ENCODE measurements at regions not wholly inside any gene's neighbourhood (a gene's known extent, or its start where the extent isn't known, plus 50 kb on each side); places are given as distances from the start of the nearest gene placed in this dataset.
"Not testable (repeated sequence)": the region's sequence is repeated elsewhere in the genome, so short reads cannot be mapped to it uniquely, and the experiment has no call there.

DNA sequence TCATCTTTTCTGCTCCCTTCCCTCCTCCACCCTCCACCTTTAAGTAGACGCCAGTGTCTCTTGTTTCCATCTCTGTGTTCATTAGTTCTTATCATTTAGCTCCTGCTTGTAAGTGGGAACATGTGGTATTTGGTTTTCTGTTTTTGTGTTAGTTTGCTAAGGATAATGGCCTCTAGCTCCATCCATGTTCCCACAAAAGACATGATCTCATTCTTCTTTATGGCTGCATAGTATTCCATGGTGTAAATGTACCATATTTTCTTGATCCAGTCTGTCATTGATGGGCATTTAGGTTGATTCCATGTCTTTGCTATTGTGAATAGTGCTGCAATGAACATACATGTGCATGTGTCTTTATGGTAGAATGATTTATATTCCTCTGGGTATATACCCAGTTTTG, 236.5 kb downstream of the SOCS6 start:
- not testable (repeated sequence) for DNase-seq; H4K8ac ChIP-seq (ENCODE audit: low read depth, low read length); H3K27me3 ChIP-seq (ENCODE audit: insufficient read depth, low read length, poor library complexity); H3K23ac ChIP-seq (ENCODE audit: low read length); H2BK120ac ChIP-seq (ENCODE audit: low read depth, low read length); H2AK5ac ChIP-seq (ENCODE audit: low read length); H3K18ac ChIP-seq (ENCODE audit: low read length); H3K4me2 ChIP-seq (ENCODE audit: low read length); H3K27ac ChIP-seq (ENCODE audit: low read depth, low read length); H3K4ac ChIP-seq (ENCODE audit: low read depth, low read length); H2BK5ac ChIP-seq (ENCODE audit: low read length); H4K5ac ChIP-seq (ENCODE audit: low read length); H3K79me2 ChIP-seq (ENCODE audit: control insufficient read depth, insufficient read depth, low read length); H3K4me1 ChIP-seq (ENCODE audit: control insufficient read depth, low read depth, low read length); H3K4me3 ChIP-seq (ENCODE audit: low read length); H3K79me1 ChIP-seq (ENCODE audit: low read length); H3K36me3 ChIP-seq (ENCODE audit: control insufficient read depth, insufficient read depth, low read length); H3K9ac ChIP-seq (ENCODE audit: low read length); H3K56ac ChIP-seq (ENCODE audit: low read length); H2BK15ac ChIP-seq (replicated peaks; ENCODE audit: low read depth)
- WGBS (ENCODE audit: extremely low coverage, insufficient coverage, low lambda C conversion rate), result no CpG with 5 or more reads among the region's 1 CpG

DNA sequence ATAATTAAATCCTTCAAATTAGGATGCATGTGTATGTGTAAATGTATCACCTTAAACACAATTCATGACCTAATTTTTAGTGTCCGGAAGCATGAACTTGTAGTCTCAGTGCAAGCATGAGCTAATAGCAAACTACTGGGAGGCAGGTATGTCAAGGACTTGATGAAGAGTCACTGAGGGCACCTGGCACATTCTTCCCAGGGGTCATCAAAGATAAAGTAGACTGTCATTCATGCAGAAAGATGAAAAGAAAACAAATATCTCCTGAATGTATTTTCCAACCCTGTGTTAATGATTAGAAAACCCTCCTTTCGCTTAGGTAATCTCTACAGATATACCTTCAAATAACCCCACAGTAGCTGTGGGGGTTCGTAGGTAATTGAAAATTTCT, 234.9 kb downstream of the SOCS6 start:
- Histone ChIP-seq H4K8ac (ENCODE audit: low read depth, low read length) (no peak overlapping the region), H3K79me1 (ENCODE audit: low read length) (no peaks in the 10 kb centered on the region), H2AK5ac (ENCODE audit: low read length) (no peak overlapping the region), H3K4ac (ENCODE audit: low read depth, low read length) (no peak overlapping the region), H3K23ac (ENCODE audit: low read length) (no peak overlapping the region), H3K79me2 (ENCODE audit: control insufficient read depth, insufficient read depth, low read length) (no peaks in the 10 kb centered on the region), H3K4me2 (ENCODE audit: low read length) (no peak overlapping the region), H3K27ac (ENCODE audit: low read depth, low read length) (no peak overlapping the region), H4K5ac (ENCODE audit: low read length) (no peak overlapping the region), H3K4me3 (ENCODE audit: low read length) (no peak overlapping the region), H3K9ac (ENCODE audit: low read length) (no peak overlapping the region), H2BK5ac (ENCODE audit: low read length) (no peak overlapping the region), H3K18ac (ENCODE audit: low read length) (no peak overlapping the region), H3K56ac (ENCODE audit: low read length) (no peak overlapping the region), H3K36me3 (ENCODE audit: control insufficient read depth, insufficient read depth, low read length) (no peaks in the 10 kb centered on the region), H3K4me1 (ENCODE audit: control insufficient read depth, low read depth, low read length) (no peaks in the 10 kb centered on the region), H3K27me3 (ENCODE audit: insufficient read depth, low read length, poor library complexity) (no peaks in the 10 kb centered on the region), H2BK15ac (replicated peaks; ENCODE audit: low read depth) (no peak overlapping the region), H2BK120ac (ENCODE audit: low read depth, low read length) (no peak overlapping the region)
- no CpG with 5 or more reads among the region's 3 CpGs for WGBS (ENCODE audit: extremely low coverage, insufficient coverage, low lambda C conversion rate)
- no peak for DNase-seq

DNA sequence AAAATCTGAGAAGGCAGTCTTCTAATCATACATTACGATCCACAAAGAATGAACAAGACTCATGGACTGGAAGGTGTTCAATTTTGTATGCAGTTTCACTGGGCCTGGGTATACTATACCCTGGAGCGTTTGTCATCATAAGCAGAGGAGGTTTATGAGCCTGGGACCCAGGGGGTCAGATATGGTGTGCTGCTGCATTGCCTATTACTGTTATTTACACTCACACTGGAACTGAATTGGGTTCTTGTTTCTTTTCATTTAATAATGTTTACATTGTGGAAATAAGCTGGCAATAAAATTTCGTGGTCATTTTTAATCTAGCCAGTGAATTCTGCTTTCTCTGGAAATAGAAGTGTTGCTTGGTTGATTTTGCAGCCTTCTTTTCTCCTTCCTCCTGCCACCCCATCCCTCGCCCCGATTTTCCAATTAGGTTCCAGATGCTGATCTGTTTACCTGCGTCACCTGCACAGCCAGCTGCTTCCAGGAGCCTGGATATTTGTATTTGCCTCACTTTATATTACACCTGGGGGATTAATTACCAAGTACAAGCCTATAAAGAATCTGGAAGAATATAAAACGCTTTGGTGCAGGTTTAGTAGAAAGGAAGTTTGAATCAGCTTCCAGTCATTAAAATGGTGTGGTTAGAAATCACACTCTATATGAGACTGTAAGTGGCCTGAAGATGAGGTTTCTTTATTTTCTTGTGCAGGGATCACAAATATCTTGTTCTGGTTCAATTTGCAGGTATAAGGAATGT, 234.4 kb downstream of the SOCS6 start:
- H2BK5ac ChIP-seq (ENCODE audit: low read length), result no peak overlapping the region
- no peak overlapping the region for H3K4me2 ChIP-seq (ENCODE audit: low read length)
- H3K79me2 ChIP-seq (ENCODE audit: control insufficient read depth, insufficient read depth, low read length), result no peaks in the 10 kb centered on the region
- DNase-seq, result no peak
- H2BK15ac ChIP-seq (replicated peaks; ENCODE audit: low read depth), result no peak overlapping the region
- no peak overlapping the region for H2BK120ac ChIP-seq (ENCODE audit: low read depth, low read length)
- no peak overlapping the region for H3K4ac ChIP-seq (ENCODE audit: low read depth, low read length)
- H3K4me1 ChIP-seq (ENCODE audit: control insufficient read depth, low read depth, low read length), result no peaks in the 10 kb centered on the region
- no peaks in the 10 kb centered on the region for H3K79me1 ChIP-seq (ENCODE audit: low read length)
- no peak overlapping the region for H3K56ac ChIP-seq (ENCODE audit: low read length)
- H3K27me3 ChIP-seq (ENCODE audit: insufficient read depth, low read length, poor library complexity), result no peaks in the 10 kb centered on the region
- H3K23ac ChIP-seq (ENCODE audit: low read length), result no peak overlapping the region
- no peak overlapping the region for H2AK5ac ChIP-seq (ENCODE audit: low read length)
- no CpG with 5 or more reads among the region's 7 CpGs for WGBS (ENCODE audit: extremely low coverage, insufficient coverage, low lambda C conversion rate)
- H3K18ac ChIP-seq (ENCODE audit: low read length), result no peak overlapping the region
- no peak overlapping the region for H4K5ac ChIP-seq (ENCODE audit: low read length)
- no peaks in the 10 kb centered on the region for H3K36me3 ChIP-seq (ENCODE audit: control insufficient read depth, insufficient read depth, low read length)
- H3K9ac ChIP-seq (ENCODE audit: low read length), result no peak overlapping the region
- H3K4me3 ChIP-seq (ENCODE audit: low read length), result no peak overlapping the region
- H3K27ac ChIP-seq (ENCODE audit: low read depth, low read length), result no peak overlapping the region
- no peak overlapping the region for H4K8ac ChIP-seq (ENCODE audit: low read depth, low read length)

DNA sequence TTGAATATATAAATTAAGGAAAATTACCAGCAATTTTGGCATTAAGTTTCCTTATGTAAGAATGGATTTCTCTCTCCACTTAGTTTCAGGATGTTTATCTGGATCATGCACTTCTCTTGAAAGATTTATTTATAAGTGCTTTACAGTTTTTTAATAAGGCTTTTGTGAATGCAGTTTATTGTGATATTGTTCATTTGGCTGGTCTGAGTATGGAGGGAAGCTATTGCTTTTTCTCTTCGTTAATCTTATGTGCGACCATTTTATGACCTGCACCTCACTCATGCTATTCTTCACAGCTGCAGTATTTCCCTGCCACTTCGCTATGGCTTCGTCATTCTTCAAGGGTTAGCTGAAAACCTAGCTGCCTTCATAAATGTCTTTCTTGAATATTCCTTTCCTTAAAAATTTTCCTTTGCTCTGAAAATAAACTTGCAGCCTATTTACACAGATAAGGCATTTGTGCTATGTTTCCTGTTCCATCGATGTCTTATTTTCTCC, 233.4 kb downstream of the SOCS6 start:
- no peak overlapping the region for H2BK15ac ChIP-seq (replicated peaks; ENCODE audit: low read depth)
- no peak overlapping the region for H4K5ac ChIP-seq (ENCODE audit: low read length)
- no peak overlapping the region for H3K9ac ChIP-seq (ENCODE audit: low read length)
- no peak overlapping the region for H2AK5ac ChIP-seq (ENCODE audit: low read length)
- no peaks in the 10 kb centered on the region for H3K4me1 ChIP-seq (ENCODE audit: control insufficient read depth, low read depth, low read length)
- no CpG with 5 or more reads among the region's 5 CpGs for WGBS (ENCODE audit: extremely low coverage, insufficient coverage, low lambda C conversion rate)
- no peak overlapping the region for H3K27ac ChIP-seq (ENCODE audit: low read depth, low read length)
- no peak overlapping the region for H3K4me2 ChIP-seq (ENCODE audit: low read length)
- no peaks in the 10 kb centered on the region for H3K79me2 ChIP-seq (ENCODE audit: control insufficient read depth, insufficient read depth, low read length)
- no peak overlapping the region for H3K18ac ChIP-seq (ENCODE audit: low read length)
- no peak overlapping the region for H3K4me3 ChIP-seq (ENCODE audit: low read length)
- no peaks in the 10 kb centered on the region for H3K36me3 ChIP-seq (ENCODE audit: control insufficient read depth, insufficient read depth, low read length)
- H4K8ac ChIP-seq (ENCODE audit: low read depth, low read length), result no peak overlapping the region
- DNase-seq, result no peak
- H2BK120ac ChIP-seq (ENCODE audit: low read depth, low read length), result no peak overlapping the region
- H3K4ac ChIP-seq (ENCODE audit: low read depth, low read length), result no peak overlapping the region
- no peaks in the 10 kb centered on the region for H3K27me3 ChIP-seq (ENCODE audit: insufficient read depth, low read length, poor library complexity)
- no peak overlapping the region for H3K23ac ChIP-seq (ENCODE audit: low read length)
- no peaks in the 10 kb centered on the region for H3K79me1 ChIP-seq (ENCODE audit: low read length)
- H3K56ac ChIP-seq (ENCODE audit: low read length), result no peak overlapping the region
- H2BK5ac ChIP-seq (ENCODE audit: low read length), result no peak overlapping the region

DNA sequence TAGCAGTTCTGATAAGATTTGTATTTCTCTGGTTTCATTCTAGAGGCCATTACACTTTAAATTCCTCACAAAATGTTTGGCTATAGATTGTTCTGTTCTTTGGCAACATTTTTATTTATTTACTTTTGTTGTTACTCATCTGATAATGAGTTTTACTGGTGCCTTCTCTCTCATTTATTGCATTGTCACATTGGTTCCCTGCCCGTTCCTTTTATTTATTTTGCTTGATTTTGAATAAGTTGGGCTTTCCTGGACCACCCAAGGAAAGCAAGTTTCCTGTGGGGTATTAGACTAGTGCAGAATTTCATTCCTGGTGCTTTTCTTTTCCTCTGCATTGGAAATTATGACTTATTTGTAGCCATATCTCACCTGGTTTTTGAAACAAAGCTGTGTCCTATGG, 232.0 kb downstream of the SOCS6 start:
- Histone ChIP-seq H3K4me3 (ENCODE audit: low read length) (no peak overlapping the region), H3K36me3 (ENCODE audit: control insufficient read depth, insufficient read depth, low read length) (no peaks in the 10 kb centered on the region), H3K9ac (ENCODE audit: low read length) (no peak overlapping the region), H3K18ac (ENCODE audit: low read length) (no peak overlapping the region), H4K8ac (ENCODE audit: low read depth, low read length) (no peak overlapping the region), H3K79me1 (ENCODE audit: low read length) (no peaks in the 10 kb centered on the region), H2BK120ac (ENCODE audit: low read depth, low read length) (no peak overlapping the region), H3K4me1 (ENCODE audit: control insufficient read depth, low read depth, low read length) (no peaks in the 10 kb centered on the region), H3K27ac (ENCODE audit: low read depth, low read length) (no peak overlapping the region), H2BK5ac (ENCODE audit: low read length) (no peak overlapping the region), H4K5ac (ENCODE audit: low read length) (no peak overlapping the region), H2BK15ac (replicated peaks; ENCODE audit: low read depth) (no peak overlapping the region), H2AK5ac (ENCODE audit: low read length) (no peak overlapping the region), H3K56ac (ENCODE audit: low read length) (no peak overlapping the region), H3K4me2 (ENCODE audit: low read length) (no peak overlapping the region), H3K79me2 (ENCODE audit: control insufficient read depth, insufficient read depth, low read length) (no peaks in the 10 kb centered on the region), H3K23ac (ENCODE audit: low read length) (no peak overlapping the region), H3K4ac (ENCODE audit: low read depth, low read length) (no peak overlapping the region), H3K27me3 (ENCODE audit: insufficient read depth, low read length, poor library complexity) (no peaks in the 10 kb centered on the region)
- no CpG with 5 or more reads among the region's 1 CpG for WGBS (ENCODE audit: extremely low coverage, insufficient coverage, low lambda C conversion rate)
- no peak for DNase-seq
